Neural progenitor cell (in vitro differentiated cells): ENCODE measurements at regions not wholly inside any gene's neighbourhood (a gene's known extent, or its start where the extent isn't known, plus 50 kb on each side); places are given as distances from the start of the nearest gene placed in this dataset.

ENCODE experiments used
- CTCF ChIP-seq: fragments of 200-600 bp; sonication (generic); IDR thresholded peaks from 2 replicates; pipeline ENCODE4 v1.5.1; 2017; ENCODE audit warnings: antibody characterized with exemption, mild to moderate bottlenecking
- EZH2 ChIP-seq: fragments of 200-600 bp; sonication (generic); IDR thresholded peaks from 2 replicates; pipeline ENCODE4 v1.6.1; 2017; ENCODE audit warnings: antibody characterized with exemption, mild to moderate bottlenecking, moderate library complexity

GRCh38 chr5:155564541-155564940 is 551.0 kb downstream of the KIF4B start:
- TF ChIP-seq CTCF (no peak), EZH2 (no peak)
